Hematopoietic multipotent progenitor cell treated with erythropoietin and hydrocortisone succinate and interleukin-3 and kit ligand, for 6 days (in vitro differentiated cells): ENCODE measurements at regions not wholly inside any gene's neighbourhood (a gene's known extent, or its start where the extent isn't known, plus 50 kb on each side); places are given as distances from the start of the nearest gene placed in this dataset.
A peak's percentile ranks its signal among the peaks of the same experiment; 100 is the strongest.
"Not testable (repeated sequence)": the region's sequence is repeated elsewhere in the genome, so short reads cannot be mapped to it uniquely, and the experiment has no call there.

ENCODE experiments used
- DNase-seq: peaks from one replicate; pipeline ENCODE4 v3.0.0-alpha.2; 2015

DNA sequence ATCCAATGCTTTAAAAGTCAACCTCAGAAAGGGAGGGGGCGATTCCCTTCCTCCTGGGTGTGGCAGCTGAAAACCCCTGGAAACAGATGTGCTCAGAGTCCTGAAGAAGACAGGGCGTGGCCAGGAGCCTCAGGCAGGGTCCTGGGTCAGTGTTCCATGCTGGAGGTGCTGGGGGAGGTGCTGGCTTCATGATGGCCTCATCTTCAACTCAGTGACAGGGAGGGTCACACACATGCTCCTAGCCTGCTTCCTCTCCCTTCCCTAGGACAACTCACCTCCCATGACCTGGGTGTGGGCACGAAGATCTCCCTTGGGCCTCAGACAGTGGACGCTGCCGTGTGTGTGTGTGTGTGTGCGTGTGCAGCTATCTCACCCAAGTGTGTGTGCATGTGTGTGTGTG is 245.6 kb upstream of the B3GAT1 start:
- no peak for DNase-seq

DNA sequence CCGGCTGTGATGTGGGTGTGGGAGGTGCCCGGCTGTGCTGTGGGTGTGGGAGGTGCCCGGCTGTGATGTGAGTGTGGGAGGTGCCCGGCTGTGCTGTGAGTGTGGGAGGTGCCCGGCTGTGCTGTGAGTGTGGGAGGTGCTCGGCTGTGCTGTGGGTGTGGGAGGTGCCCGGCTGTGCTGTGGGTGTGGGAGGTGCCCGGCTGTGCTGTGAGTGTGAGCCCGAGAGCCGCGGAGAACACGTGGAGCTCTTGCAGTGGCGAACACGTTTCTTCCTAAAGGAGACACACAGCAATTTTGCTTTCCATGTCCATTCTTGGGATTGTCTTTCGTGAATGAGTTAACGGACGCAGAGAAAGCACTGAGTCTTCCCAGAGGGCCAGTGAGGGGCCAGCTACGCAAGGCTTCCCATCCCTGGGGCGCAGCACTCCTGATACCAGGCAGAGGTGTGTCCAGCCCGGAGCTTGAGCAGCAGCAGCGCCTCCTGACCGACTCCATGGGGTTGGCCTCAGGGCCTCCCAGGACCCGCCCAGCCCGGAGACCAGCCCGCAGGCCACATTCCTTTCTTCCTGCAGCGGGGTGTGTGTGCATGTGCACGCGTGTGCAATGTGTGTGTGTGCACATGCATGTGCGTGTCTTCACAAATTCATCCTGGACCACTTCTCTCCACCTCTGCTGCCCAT is 245.0 kb upstream of the B3GAT1 start:
- DNase-seq = no peak

- DNase-seq = not testable (repeated sequence)
These were observed 244.2 kb upstream of the B3GAT1 start for GRCh38 chr11:134656086-134656840.

DNA sequence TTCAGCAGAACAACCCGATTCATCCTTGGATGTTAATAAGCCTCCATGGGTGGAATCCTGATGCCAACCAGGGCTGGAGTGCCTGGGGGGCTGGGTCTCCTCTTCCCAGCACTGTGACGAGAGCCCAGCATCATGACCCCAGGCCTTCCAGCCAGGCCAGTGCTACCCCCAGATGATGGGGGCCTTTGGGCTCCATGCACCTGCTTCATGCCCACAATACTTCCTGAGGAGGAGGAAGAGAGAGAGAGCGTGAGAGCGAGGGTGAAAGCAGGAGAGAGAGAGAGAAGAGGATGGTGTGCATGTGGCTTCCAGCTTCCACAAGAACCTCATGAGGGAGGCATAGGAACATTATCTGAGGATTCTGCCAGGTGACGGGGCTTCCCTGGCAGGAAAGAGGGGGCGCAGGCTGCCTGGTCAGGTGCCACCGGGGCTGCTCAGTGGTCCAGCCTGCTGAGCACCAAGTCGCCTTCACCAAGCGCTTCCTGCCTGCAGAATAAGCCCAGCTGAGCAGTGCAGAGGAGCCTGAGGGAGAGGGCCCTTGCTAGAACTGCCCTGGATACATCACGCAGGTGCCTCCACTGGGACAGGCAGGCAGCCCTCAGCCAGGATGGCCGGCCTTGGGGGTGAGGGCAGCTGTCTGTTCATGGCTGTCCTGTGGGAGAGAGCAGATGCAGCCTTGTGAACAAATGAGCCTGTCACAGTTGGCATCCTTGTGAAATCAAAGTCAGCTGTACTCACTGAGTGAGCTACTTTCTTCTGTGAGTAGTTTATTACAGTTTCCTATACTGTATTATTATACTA is 243.3 kb upstream of the B3GAT1 start:
- no peak for DNase-seq

GRCh38 chr11:134654161-134654915 is 242.3 kb upstream of the B3GAT1 start:
- no peak for DNase-seq

- no peak for DNase-seq
These were observed 240.7 kb upstream of the B3GAT1 start for GRCh38 chr11:134652586-134653255.

DNA sequence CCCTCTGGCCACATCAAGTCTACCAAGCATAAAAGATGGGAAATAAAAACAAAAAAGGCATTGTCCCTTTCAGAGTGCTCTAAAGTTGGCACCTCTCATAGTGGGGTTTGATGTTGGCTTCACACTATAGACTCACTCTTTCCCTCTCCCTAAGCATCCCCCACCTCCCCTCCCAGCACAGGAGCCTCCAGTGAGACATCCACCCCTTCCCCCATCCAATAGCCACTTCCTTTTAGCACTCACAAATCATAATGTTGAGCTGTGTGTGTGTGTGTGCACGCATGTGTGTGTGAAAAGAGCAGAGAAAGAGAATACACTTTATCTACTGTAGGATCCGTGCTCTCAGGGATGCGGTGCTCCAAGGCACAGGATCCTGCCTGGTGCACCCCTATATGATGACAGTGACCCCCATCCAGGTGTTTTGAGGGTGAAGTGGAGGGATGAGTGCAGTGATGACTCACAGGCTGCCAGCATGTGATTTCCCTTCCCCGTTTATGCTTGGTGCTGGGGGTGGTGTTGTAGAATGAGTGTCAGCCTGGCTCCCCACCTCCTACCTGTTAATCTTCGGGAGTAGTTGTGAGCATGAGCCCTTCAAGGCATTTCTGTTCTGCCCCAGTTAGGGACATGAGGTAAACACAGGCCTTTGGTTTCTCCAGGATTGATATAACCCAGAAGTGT is 235.2 kb upstream of the B3GAT1 start:
- no peak for DNase-seq

- DNase-seq = no peak
These were observed 234.5 kb upstream of the B3GAT1 start for GRCh38 chr11:134646561-134646960.

GRCh38 chr11:134645576-134645975 is 233.5 kb upstream of the B3GAT1 start:
- DNase-seq = no peak

GRCh38 chr11:134644476-134645456 is 232.7 kb upstream of the B3GAT1 start:
- no peak for DNase-seq

DNA sequence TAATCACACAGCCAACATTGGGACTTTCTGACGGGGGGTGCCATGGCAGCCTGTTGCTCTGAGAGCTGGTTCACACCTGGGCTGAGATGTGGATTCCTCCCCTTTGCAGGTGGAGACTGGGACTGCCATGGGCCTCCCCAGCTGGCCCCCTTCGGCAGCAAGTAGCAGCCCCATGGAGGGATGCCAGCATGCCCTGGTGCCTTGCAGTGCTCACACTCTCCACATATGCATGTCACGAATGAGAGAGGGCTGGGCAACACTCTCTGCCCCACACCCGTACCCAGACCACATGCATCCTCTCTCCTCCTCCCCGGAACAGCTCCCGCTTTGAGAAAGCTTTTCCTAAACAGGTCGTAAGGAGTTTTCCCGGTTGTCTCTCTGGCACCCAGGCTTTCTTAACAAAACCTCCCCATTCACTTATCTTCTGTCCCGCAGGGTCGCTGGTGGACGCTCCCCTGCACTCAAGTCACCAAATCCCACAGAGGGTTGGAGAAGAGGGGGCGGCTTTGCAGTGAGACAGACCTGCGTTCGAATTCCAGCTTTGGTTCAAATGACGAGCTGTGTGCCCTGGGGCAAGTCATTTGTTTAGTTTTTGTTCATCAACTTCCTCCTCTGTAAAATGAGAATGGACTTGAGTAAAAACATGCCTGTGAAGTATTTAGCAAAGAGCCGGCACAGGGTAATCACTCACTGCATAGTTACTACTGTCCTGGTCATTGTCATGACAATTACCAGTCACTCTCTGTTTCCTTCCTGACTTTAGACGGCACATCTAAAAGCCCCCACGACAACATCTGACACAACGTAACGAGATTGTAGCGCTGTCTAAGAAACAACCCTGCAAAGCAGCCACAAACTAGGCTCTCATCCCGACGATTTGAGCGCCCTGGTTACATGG is 231.3 kb upstream of the B3GAT1 start:
- no peak for DNase-seq

DNA sequence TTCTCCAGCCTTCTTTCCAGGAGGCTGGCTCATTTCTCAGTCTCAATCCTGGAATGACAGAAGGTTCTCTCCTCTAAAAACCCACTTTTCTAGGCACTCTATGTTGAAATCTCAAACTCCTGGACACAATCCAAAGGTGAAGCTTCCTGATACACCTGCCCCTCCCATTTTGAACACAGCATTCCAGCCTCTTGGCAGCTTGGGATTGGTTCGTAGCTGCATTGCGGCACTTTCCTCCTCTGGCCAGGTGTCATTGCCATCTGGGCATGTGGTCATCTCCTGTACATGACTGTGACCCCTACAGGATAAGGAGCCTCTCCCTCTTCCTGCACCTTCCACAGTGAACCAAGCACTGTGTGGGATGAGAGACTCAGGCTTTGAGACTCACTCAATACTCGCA is 230.2 kb upstream of the B3GAT1 start:
- no peak for DNase-seq

DNA sequence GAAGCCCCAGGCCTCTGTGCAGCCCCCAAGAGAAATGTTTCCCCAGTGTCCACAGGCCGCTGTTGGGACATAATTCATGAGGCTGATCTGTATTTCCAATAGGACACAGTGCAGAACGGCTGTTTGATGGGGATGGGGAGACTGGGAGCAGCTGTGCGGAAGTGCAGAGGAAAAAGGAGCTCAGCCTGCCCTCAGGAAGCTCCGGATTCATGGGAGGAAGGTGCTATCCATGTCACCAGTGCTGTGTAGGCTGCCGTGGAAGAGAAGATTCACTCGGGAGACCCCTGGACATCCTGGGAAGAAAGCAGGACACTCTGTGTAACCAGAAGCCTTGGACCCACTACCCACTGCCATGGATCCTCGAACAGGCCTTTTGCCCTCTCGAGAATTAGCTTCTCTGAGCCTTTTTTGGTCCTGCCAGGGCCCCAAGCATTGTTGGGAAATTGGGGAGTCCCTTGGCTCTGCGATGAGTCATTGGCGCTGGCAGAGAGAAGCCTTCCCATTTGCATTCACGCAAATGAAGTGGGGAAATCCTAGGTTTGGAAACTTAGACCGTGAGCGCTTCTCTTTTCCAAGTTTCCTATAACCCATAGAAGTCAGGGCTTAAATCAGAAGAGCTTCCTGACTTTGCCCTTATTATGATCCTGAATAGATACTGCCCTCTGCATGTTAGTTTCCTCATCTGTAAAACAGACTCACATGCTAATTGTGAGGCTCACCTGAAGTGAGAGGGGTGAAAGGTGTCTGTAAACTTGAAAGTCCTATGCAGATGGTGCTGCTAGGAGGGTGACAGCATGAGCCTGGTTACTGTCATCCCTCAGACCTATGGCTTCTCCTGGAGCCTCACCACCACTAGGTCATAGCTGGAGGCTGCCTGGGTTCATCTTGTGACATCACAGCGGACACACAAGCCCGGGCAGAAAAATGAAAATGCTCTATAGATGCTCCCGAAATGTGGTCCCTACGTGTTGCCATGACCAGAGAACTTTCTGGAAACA is 229.2 kb upstream of the B3GAT1 start:
- DNase-seq = no peak

DNA sequence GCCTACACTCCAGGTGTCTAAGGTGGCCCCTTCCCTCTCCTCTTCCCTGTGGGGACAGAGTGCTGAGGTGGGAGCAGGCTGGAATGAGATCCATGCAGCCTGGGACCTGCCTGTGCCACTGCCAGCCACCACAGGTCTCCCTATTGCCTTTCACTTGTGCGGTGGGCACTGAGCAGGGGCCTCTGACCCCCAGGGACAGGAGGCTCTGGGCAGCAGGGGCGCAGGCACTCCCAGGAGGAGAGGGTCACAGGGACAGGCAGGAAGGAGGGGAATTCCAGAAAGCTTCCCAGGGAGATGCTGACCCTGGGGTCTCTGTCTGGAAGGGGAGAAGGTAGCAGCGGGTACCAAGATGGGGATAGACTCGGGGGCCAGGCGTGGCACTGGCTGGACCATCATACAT is 228.5 kb upstream of the B3GAT1 start:
- DNase-seq = no peak

GRCh38 chr11:134639586-134640330 is 227.7 kb upstream of the B3GAT1 start:
- DNase-seq = peak; percentile 8

DNA sequence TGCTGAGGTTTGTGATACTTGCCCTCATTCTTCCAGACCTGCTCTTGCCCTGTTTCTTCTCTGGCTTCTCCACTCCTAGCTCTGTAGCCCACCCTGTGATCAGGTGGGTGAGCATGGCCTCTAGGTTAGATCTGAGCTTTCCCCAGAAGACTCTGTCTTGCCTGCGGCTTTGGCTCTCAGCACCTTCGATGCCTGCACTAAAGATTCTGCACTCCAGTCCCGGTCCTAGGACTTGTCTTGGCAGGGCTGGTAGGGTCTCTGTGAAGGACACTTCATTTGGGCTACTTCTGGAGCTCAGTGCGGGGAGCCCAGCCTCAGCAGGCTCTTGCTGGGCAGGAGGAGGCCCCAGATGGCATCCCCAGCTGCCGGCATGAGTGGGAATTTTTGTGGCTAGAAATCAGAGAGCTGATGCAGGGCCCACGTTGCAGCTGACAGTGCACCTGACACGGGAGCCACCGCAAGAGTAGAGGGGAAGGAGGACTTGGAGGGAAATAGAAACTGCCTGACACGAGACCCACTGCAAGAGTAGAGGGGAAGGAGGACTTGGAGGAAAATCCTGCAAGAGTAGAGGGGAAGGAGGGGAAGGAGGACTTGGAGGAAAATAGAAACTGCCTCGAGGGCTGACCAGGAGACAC is 226.9 kb upstream of the B3GAT1 start:
- no peak for DNase-seq
